ENCODE measurements at regions not wholly inside any gene's neighbourhood (a gene's known extent, or its start where the extent isn't known, plus 50 kb on each side); places are given as distances from the start of the nearest gene placed in this dataset.
"Not testable (repeated sequence)": the region's sequence is repeated elsewhere in the genome, so short reads cannot be mapped to it uniquely, and the experiment has no call there.

DNA sequence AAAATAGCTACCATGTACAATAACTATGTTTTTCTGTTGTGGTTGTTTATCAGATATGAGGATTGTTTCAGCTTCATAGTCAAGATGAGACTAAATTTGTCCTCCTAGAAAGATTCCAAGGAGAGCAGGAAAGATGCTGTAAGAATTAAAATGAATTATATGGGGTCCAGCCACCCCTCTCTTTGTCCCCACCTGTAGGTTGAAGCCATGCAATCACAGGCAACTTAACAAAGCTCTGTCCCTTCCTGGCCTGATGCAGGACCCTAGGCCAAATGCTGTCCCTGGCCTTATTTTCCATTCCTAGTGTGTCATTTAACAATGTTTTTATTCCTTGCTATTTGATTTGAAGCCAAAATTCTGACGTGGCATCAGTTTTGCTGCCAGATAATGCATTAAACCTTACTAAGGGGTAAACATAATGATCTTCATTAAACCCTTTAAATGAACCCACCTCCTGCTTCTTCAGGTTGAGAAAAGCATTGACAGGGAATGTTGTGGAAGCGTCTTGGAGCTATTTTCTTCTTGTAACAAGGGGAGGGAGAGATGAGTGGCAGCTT is 240.9 kb upstream of the ZNF521 start:
- DNase-seq (ENCODE audit: low spot score), result no peak
- no peak for ATAC-seq

- no peak for DNase-seq (ENCODE audit: low spot score)
- ATAC-seq, result no peak
These were observed 238.5 kb upstream of the ZNF521 start for GRCh38 chr18:25590456-25590855.

DNA sequence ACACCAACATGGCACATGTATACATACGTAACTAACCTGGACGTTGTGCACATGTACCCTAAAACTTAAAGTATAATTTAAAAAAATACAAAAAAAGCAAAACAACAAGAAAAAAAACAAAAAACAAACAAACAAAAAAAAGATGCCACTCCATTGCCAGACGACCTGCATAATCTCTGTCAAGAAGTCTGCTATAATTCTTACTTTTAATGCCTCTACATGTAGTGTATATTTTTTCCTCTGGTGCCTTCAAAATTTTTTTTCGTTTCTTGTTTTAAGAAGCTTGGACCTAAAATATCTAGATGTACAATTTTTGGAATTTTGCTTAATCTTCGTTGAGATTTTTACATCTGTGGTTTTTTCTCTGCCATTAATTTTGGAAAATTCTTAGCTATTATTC is 235.6 kb upstream of the ZNF521 start:
- no peak for ATAC-seq
- no peak for DNase-seq (ENCODE audit: low spot score)

GRCh38 chr18:25568986-25569385 is 217.0 kb upstream of the ZNF521 start:
- ATAC-seq (no peak), DNase-seq (ENCODE audit: low spot score) (no peak)

DNA sequence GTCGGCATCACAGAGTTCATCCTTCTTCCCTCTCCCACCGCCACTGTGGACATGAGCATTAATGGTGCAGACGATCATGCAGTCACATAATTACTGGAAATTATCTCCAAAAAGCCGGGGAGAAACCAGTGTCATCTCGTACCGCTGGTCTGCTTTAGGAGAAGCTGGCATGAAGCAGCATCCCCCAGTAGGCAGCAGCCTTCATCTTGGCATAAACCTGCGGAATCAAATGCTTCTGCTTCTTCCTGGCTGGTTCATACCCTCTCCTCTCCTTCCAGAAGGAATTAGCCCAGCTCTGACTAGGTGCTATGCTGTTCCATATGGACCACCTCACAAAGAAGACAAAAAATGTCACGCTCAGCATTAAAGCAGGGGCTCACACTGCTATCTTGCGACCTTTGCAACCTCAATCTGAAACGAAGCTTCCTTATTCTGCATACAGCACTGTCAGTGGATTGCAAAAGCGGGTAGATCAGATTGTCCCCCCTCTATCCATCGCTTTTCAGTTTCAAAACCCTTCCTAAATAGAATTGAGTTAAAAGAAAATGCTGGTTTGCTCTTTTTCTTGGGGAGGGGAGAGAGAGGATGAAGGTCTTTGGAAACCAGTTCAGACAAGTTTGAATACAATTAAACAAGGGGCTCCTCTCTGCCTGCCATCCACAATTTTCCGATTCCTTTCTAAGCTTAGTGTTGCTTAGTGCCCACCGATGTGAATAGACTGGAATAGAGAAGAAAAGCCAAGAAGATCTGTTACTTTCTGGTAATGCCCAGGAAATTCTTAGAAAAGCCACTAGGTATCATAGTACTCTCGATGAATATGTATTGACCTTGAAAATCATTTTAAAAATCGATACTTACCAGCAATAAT is 212.1 kb upstream of the ZNF521 start:
- DNase-seq (ENCODE audit: low spot score), result no peak
- ATAC-seq, result no peak

GRCh38 chr18:25563346-25563745 is 211.4 kb upstream of the ZNF521 start:
- DNase-seq (ENCODE audit: low spot score), result no peak
- no peak for ATAC-seq

- ATAC-seq, result no peak
- DNase-seq (ENCODE audit: low spot score), result no peak
These were observed 210.0 kb upstream of the ZNF521 start for GRCh38 chr18:25561918-25562317.

DNA sequence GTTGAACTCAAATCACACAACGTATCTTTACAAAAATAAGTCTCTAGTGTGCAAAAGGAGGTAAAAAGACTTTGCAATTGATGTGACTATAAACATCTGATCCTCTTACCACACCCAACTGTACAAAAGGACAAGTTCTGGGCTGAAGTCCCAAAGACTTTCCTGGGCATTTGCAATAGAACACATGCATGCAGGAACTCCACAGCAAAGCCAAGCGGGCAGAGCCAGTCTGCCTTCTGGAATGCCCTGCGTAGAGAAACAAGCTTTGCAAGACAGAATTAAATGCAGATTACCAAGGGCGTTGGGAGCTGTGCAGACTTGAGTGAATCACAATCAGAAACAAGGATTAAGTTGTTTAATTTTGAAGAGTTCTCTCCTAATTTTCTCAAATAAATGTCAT is 208.4 kb upstream of the ZNF521 start:
- no peak for DNase-seq (ENCODE audit: low spot score)
- no peak for ATAC-seq

- DNase-seq (ENCODE audit: low spot score) (no peak), ATAC-seq (no peak)
These were observed 205.0 kb upstream of the ZNF521 start for GRCh38 chr18:25557011-25557410.

DNA sequence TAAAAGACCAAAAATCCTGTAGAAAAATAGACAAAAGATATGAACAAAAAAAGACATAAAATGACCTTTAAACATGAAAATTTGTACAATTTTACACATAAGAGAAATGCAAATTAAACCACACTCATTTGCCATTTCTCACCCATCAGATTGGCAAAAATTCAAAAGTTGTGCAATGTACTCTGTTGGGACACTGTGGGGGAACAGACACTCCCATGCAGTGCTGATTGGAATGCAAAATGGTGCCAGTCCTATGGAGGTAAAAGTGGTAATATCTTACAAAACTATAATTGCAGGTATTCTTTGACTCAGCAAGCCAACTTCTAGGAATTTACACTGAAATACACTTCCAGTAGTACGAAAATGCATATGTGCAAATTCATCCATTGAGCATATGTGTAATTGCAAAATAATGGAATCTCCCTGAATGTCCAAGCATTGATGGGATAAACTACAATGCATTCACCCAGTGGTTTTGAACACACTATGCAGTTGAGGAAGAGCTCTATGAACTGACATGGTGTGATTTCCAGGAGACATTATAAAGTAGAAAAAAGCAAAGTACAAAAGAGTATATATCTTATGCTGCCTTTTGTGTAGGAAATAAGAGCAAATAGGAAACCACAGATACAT is 201.8 kb upstream of the ZNF521 start:
- DNase-seq (ENCODE audit: low spot score), result no peak
- ATAC-seq, result no peak

DNA sequence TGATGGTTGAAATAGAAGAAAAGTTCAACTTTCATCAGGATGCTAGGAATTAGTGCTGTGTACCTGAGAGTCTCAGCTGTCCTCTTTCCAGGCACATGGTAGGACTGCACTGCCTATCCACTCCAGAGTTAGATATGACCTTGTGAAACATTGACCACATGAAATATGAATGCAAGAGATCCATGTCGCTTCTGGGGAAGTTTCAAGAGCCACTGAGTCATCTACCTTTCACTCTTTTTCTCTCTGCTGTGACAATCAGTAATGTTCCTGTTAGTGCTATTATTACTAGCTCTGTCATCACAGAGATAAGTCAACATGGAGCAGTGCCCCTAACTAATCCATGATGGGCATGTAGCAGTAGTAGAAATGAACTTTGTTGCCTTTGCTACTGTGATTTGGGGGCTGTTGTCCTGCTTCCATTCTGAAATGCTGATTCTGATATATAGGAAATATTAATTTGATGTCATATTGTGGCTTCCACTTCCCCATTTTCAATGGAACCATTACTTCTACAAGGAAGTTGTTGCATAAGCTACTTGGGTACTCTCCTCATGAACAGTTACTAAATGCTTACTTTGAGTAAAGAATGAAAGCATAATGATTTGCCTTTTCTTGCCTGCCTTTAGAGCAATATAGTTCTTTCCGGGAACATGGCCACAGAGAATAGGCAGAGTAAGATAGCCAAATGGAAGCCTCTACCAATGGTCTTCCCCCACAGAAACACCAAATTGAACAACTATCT is 192.8 kb upstream of the ZNF521 start:
- ATAC-seq (no peak), DNase-seq (ENCODE audit: low spot score) (no peak)

- ATAC-seq, result no peak
- no peak for DNase-seq (ENCODE audit: low spot score)
These were observed 186.4 kb upstream of the ZNF521 start for GRCh38 chr18:25538175-25538922.

DNA sequence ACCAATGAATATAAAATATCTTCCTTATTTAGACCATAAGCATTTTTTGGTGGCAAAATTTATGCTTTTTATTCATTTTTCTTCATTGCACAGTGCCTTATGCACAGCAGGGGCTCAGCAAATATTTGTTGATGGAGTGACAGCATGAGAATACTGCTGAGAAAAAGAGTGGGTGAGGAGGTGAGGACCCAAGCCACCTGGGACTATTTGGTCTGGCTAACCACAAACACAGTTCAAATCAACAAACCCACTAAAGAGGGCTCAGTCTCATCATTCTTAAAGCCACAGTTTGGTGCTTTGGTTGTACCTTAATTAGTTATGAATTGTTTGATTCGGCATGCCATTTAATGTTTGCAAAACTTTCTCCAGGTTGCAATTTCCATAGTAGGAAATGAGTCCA is 183.5 kb upstream of the ZNF521 start:
- ATAC-seq, result no peak
- DNase-seq (ENCODE audit: low spot score), result no peak

DNA sequence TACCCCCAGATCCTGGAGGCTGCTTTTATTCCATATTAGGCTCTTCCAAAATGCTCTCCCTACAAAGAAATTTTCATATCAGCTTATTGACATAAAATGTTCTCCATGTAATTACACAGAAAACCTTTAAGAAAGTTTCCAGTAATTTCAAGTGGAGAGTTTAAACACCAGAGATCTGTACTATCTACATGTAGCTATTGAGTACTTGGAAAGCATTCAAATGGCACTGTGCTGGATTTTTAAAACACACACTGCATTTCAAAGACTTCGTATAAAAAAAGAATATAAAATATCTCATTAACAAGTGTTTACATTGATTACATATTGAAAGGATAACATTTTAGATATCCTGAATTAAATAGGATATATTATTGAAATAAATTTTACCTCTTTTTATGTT is 182.4 kb upstream of the ZNF521 start:
- no peak for ATAC-seq
- DNase-seq (ENCODE audit: low spot score), result no peak

- DNase-seq (ENCODE audit: low spot score), result no peak
- ATAC-seq, result no peak
These were observed 181.3 kb upstream of the ZNF521 start for GRCh38 chr18:25533218-25533617.

DNA sequence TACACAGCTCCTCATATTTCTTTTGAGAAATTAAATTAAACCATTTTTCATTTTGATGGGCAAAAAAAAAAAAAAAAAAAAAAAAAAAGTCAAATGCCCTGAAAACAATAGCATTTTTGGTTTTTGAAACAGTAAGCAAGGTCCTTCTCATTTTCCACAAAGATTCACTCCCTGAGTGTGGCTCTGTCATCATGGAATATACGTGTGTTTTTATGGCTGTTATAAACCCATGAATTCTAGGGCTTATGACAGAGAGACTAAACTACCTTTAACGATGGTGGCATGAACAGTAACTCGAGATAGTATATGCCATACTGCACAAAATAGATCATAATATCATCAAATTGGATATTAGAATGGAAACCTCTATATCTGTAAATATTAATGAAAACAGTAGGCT is 179.2 kb upstream of the ZNF521 start:
- no peak for ATAC-seq
- no peak for DNase-seq (ENCODE audit: low spot score)

- not testable (repeated sequence) for DNase-seq (ENCODE audit: low spot score); ATAC-seq
These were observed 173.8 kb upstream of the ZNF521 start for GRCh38 chr18:25525789-25526188.

DNA sequence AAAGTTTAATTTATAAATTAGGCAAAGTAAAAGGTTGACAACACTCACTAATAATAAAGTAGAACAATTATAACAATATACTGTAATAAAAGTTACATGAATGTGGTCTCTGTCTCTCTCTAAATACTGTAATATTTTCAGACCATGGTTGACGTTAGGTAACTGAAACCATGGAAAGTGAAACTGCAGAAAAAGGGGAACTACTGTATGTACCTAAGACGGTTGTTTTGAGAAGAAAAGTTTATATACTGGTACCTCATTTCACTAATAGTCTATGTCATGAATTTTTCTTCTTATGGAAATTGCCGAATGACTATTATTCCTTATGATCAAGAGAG is 166.7 kb upstream of the ZNF521 start:
- ATAC-seq, result no peak
- no peak for DNase-seq (ENCODE audit: low spot score)

GRCh38 chr18:25517881-25518715 is 166.1 kb upstream of the ZNF521 start:
- DNase-seq (ENCODE audit: low spot score), result no peak
- ATAC-seq, result no peak
